Hippocampal formation (tissue), 2 donors: ENCODE measurements at regions not wholly inside any gene's neighbourhood (a gene's known extent, or its start where the extent isn't known, plus 50 kb on each side); places are given as distances from the start of the nearest gene placed in this dataset.

Experiments used
- DNase-seq, 2 donors: peaks; one replicate each; lab custom pipeline; 2025; lab: John Stamatoyannopoulos, UW

DNA sequence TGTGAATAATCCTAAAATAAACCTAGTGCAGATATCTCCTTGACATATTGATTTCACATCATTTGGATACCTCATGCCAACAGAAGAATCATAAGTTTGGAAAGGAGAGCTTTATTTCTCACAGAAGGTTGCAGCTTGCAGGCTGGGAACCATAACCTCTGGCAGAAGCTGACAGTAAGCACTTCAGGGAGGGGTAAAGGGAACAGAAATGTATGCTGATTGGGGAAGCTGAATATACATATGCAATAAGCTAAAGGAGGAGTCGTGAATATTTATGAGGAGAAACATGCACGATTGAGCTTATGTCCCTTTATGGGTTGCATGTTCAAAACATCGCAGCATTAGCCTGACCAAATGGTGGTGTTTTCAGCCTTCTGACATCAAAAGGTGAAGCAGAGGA lies 814.5 kb downstream of the TBC1D22A start:
- no peak for DNase-seq

DNA sequence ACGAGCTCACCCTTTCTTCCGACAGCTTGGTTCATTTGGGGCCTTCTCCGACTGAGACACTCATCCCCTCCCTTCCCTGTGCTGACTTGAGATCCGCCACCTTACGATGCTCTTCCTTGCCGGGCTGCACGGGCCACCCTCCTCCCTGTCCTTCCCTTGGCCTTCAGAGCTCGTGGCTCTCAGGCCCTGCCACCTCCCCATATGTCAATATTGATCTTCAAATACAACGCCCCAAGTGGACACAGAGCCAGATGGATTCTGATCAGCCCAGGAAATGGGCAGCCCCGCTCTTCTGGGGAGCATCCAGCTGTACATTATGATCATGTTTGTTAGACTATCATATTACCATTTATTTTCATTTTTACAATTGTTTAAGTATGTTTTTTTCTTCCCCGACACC lies 812.8 kb downstream of the TBC1D22A start:
- DNase-seq, result no peak

DNA sequence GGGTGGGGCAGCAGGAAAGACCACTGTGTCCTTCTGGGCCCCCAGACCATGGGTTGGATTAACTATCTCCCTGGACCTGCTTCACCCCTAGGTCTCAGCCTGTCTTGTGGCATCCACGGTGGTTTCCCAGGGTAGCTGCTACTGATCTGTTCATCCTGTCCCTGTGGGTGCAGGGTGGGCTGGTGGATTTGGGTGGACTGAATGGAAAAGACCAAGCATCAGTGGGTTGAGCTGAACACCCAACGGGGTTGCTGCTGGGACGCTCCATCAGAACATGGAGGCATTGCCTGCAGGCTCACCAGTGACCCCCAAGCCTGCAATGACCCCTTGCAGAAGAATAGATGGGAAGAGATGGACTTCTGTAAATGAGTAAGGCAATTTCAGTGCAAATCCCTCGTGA lies 812.1 kb downstream of the TBC1D22A start:
- no peak for DNase-seq

DNA sequence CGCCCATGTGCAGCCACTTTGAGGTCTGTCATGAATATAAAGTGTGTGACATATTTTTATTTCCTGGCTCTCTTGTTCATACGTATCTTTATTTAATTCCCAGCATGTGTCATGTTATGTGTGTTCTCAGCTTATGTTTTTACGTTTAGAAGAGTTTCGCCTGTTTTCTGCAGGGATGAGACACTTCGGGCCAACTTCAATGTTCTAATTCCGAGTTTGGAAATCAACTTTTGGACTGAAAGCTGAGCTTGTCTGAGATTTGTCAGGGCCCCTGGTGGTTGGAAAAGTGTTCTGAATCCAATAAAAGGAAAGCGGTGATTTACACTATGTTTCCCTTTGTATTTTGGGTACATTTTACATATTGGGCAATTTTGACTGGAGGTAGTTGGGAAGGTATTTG lies 810.7 kb downstream of the TBC1D22A start:
- no peak for DNase-seq

DNA sequence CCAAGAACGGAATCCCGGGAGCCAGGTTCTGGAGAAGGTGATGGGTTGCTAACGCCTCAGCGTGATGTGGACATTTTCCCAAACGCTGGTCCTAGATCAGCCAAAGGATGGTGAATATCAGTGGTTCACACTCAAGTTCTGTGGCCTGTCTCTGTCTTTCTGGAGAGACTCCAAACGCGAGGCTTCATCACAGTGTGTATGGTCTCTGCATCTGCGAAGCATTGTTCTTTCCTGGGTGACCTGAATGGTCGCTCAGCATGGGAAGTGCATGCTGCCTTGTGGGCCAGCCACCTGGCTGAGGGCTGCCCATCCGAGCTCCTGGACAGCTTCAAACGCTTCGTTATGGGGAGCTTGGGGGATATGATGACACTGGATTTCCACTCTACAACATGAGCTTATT lies 810.0 kb downstream of the TBC1D22A start:
- DNase-seq, result no peak

DNA sequence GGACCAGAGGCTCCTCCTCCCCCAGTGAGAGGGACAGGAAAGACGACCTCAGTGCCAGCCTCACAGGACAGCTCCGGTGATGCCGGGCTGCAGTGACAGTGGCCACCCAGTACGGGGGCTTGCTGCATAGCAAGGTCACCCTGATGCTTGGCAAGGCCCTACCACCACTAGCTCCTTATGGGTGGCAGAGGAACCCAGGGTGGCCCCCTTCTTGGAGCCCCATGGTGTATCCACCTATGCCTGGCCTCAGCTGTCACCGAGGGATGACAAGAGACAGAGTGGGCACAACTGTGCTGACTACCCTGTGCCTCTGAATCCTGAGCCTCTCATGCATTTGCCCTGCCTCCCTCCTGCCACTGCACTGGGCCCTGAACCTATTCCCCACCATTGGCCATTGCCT lies 809.2 kb downstream of the TBC1D22A start:
- DNase-seq, result no peak

DNA sequence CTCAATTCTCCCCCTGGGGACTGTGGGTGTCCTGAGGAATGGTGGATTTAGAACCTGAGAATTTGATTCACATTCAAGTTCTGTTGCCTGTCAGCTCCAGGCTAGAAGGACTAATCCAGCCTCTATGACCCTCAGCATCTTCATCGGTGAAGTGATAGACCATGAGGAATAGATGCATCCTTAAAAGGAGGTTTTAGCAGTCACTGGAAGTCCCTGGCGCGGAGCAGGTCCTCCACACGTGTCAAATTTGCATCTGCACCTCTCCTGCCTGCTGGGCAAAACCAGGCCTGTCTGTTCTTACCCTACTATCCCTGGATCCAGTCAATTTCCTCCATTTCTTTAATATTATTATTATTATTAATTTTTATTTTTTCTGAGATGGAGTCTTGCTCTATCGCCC lies 808.4 kb downstream of the TBC1D22A start:
- no peak for DNase-seq

DNA sequence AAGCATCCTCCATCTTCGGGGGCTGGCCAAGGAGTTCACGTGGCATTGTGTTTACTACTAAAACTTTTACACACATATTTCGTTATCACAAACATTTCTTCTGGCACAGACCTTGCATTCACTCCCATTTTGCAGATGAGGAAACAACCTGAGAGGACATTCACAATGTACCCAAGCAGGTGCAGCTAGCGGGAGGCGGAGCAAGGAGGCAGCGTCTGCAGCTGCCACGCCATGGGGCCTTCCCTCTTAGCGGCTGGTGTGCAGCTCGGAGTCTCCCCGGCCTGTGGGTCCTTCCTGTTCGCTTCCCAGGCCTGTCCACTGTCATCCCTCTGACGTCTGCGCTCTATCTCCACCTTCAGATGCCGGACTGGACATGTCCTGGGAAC lies 807.8 kb downstream of the TBC1D22A start:
- no peak for DNase-seq

DNA sequence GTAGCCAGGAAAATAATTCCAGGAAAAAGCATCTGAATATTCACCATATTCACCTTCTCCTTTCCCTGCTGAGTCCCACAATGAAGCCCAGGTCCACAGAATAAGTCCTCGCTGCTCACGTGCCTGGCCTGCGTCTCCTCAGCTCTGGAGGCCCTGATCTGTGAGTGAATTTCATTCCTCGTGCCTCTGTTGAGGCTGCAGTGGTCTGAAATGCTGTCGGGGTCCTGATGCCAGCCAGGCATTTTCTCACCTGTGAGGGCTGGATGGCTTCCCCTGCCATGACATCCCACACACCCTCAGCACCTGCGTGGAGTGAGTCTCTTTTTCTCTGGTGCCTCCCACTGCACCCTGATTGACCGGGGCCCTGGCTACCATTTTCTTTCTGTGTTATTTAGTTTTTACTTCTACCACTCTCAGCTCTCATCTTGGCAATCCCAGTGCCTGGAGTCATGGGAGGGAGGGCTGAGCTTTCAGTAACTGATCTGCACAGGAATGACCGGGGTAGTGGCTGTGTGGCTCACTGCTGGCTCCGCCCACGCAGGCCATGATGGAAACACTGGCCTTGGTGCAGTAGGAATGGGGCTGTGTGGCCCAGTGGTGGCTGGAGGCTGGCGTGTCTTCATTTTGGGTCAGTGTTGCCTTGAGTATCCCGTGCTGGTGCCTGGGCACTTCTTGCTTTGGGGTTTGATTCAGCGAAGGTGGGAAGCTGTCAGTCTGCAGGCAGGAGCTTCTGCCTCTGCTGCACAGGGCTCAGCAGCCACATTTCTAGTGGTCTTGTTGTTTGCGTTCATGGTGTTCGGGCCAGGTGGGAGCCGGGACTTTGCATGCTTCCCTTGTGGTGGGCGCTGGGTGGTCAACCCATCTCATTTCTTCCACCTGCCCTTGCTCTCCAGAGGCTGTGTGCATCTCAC lies 807.2 kb downstream of the TBC1D22A start:
- DNase-seq, result no peak

DNA sequence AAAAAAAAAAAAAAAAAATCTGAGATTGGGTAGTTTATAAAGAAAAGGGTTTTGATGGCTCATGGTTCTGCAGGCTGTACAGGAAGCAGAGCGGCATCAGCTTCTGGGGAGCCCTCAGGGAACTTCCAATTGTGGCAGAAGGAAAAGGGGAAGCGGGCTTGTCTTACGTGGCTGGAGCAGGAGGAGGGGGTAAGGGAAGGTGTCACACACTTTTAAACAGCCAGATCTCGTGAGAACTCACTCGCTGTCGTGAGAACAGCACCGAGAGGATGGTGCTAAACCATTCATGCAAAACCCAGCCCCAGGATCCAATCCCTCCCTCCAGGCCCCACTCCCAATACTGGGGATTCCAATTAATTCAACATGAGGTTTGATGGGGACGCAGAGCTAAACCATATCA lies 806.2 kb downstream of the TBC1D22A start:
- DNase-seq, result no peak

DNA sequence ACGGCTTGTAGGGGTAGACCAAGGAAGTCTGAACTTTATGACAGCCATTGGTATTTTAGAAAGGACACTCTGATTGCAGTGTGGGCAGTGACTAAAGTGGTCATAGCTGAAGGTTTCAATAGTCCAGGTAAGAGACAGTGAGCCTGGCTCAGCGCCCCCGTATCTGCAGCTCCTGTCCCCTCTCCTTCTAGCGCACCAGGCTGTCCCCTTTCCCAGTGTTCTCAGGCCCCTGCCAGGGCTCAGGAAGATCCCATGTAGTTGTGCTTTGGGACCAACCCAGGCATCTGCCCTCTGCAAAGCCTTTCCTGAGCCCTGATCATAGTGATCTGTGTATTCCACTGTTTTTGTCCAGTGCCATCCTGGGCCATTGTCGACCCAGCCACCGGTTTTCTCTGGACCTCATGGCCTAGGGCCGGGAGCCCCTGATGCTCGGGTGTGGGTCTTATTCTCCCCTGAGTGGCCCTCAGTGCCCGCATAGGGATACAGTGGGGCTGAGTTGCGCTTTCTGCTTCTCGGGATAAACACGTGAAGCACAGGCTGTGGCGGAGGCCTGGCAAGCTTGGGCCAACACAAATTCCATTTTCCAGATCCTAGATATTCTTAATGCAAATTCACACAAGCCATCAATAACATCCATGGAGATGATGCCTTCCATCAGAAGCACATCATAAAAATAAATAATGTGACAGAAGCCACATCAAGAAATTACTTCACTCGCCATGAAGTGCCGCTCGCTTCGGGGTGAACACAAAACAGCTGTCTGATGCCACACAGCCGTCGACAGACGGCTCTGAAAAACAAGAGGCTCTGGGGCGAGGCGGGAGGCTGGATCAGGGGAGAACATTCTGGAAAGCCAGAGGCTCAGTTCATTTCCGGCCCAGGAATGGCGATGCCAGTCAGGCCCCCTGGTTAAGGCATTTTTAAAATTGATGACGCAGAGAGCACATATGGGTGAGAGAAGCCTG lies 805.0 kb downstream of the TBC1D22A start:
- no peak for DNase-seq

DNA sequence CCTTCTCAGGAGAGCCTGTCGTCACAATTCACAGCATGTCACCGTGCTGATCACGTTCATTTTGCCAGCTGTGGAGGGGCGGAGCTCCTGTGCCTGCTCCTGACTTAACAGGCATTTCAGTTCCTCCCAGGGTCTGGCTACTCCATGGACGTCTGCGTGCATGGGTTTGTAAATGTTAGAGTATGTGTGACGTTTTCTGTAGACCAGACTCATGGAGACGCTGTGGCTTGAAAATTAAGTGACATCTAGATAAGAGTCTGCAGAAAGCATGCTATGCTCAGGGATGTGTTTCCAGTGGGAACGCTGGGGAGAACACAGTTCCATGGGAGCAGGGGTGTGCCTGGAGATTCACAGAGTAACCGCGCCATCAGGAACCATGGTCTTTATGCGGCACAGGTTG lies 804.0 kb downstream of the TBC1D22A start:
- no peak for DNase-seq

DNA sequence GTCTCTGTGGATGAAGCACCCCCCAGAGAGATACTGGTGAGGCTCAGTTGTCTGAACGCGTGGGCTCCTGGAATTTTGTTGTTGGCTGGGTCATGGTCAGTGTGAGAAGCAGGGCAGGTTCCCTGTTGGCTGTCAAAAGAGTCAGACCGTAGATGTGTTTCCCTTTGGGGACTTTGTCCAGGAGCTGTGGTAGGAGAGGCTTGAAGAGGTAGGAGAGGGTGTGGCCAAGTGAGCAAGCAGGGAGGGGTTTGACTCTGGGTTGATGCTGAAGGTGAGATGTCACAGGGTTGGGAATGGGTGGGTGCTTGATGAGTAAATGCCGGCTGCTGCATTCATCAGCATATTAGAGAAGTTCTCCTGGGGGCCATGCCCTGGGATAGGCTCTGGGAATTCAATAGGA lies 803.2 kb downstream of the TBC1D22A start:
- no peak for DNase-seq

DNA sequence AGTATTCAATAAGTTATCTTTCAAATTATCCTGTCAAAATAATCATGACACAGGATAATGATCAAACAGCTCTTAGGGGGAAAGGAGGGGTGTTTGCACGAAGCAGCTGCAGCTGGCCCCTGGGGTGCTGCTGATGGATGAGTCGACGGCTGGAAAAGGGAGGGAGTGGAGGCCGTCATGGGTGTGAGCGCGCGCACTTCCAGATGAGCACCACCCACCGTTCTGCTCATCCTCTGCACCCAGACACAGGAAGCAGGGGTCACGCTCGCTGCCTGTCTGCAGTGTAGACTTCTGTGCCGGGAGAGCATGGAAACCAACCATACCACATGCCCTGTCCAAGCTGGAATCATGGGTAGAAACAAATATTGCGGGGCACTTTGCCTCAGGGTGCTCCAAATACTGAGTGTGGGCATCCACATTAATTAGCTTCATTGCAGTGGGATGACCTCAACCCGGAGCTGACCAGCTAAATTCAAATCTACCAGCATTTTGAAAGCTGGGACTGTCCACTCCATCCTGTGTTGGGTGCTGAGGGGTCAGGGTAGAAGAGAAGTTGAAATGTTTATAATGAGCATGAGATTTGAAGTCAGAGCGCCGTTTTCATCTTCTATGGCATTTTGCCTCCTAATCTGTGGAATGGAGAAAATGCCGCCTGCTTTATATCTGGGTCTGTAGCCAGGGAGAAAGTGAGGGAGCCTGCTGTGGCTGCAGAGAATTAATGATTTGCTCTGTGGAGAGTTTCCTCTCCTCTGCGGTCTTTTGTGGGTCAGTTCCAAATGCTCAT lies 802.4 kb downstream of the TBC1D22A start:
- DNase-seq, result no peak

DNA sequence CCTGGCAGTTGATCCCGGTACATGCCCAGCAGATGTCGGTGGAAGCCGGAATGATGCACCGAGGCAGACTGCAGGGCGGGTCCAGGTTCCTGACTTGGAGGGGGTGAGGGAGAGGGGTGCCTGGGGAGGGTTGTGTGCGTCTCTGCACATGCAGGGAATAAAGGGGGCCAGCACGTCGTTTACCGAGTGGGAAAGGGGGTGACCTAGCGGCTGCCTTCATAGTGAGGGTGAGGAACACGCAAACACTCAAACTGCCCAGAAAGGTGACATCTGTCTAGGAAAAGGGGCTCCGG lies 801.7 kb downstream of the TBC1D22A start:
- DNase-seq, result no peak

DNA sequence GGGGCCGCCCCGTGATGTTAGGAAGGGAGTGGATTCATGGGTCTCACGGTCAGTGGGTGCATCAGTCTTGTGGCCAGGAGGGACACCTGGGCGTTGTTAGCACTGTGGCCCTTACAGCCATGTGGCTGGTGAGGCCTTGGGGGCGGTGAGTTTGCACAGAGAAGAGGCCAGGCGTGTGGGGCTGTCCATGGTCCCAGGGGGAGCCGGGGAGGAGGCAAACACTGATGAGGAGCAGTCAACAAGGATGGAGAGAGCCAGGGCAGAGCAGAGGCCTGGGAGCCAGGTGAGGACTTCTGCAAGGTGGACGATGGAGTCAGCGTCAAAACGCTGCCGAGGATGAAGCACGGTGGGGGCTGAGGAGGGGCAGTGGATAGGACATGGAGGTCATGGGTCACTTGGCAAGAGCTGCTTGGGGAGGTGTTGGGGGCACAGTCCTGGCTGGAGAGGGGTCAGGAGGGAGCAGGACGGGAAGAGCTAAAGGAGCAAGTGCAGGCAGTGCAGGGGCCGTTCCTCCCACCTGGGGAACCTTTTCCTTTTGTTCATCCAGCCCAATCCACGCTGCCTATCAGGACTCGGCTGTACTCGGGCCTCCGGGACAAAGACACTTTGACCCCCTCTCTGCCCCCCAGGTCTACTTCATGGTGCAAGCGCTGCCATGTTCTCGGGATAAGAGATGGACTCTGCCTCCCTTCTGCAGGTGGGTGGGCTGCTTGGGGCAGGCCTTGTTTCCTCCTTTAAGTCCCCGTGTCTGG lies 801.1 kb downstream of the TBC1D22A start:
- DNase-seq, result no peak

DNA sequence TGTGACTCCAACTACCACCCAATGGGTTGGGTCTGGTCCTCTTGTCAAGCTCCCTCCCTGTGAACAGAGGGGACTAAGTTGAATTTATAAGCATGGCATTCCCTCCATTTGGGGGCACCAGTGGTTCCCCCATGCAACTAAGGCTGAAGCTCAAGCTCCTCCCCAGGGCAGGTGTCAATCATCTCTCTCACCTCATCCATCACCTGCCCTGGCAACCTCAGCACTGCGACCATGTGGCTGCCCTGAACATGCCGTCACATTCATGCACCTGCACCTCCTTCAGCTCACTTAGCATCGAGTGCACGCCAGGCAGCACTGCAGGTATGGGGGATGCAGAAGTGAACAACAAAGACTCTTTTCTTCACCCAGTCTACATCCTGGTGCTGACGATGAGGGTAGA lies 799.3 kb downstream of the TBC1D22A start:
- DNase-seq, result no peak

DNA sequence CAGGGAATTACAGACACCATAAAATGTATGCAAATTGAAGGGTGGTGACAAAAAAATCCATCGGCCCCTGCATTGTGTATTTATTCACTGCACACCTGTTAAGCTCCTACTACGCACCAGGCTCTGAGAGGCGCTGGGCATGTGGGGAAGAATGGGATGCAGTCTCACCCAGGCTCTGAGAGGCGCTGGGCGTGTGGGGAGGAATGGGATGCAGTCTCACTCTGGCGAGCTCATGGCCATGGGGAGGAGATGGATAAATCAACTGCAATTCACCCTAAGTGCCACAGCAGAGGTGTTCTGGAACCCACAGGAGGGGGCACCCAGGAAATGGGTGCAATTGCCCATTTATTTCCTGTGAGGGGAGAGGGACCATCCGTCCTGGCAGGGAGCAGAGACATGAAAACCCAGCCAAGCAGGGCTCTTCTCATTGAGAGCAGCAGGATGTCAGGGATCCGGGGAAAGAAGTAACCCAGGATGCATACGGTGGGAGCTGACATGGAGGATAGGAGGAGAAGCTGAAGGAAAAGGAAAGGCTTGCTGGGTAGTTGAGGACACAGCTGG lies 798.7 kb downstream of the TBC1D22A start:
- DNase-seq, result no peak

DNA sequence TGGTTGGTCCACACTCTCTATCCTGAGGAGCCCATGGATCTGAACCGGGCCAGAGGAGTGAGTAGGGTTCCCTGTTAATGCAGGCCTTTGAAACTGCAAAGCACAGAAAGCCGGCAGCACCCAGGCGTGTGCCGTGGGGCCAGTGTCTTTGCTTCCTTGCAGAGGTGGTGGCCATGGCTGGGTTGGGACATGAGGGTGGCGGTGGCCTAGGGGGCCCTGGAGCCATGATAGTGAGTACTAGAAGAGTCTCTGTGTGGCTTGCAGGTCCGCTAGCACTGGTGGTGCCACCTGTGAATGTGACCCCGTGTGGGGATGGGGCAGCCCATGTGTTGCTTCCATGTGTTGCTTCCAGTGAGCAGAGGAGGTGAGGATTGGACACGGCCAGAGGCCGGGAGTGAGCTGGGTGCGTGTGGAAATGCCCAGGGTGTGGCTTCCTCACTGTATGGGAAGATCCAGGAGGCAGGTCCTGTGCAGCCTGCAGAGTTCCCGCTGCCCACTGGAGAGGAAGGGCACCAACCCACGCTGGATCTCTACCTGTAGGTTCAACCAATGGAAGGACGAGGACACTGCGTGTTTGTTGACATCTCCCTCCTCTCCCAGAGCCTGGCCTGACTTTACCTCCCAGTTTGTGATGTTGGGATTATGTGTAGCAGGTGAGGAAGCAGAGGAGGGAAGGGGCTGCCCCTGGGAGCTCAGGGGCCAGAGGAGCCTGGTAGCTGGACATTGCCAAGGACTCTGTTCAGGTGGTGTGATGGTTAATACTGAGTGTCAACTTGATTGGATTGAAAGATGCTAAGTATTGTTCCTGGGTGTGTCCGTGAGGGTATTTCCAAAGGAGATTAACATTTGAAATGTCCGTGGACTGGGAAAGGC lies 796.6 kb downstream of the TBC1D22A start:
- no peak for DNase-seq

DNA sequence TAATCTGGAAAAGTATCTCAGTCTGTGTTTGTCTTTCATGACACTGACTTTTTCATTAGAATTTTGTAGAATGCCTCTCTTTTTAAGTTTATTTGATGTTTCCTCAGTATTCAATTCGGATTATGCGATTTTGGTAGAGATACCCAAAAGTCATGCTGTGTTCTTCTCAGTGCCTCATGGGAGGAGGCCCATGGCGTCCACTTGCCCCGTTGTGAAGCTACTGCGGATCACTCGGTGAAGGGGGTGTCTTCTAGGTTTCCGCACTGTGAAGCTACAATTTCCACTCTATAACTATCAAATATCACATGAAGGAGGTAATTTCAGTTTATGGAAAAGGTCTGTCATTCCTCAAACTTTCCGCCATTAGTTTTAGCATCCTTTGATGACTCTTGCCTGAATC lies 794.0 kb downstream of the TBC1D22A start:
- DNase-seq, result no peak
